Vagina (tissue), 2 donors: ENCODE measurements at regions not wholly inside any gene's neighbourhood (a gene's known extent, or its start where the extent isn't known, plus 50 kb on each side); places are given as distances from the start of the nearest gene placed in this dataset.

Source experiments
- POLR2A ChIP-seq, 2 donors: fragments of 450-650 bp; IDR thresholded peaks; one replicate each; pipeline ENCODE4 v1.6.1; 2017; ENCODE audit warnings: antibody characterized with exemption in 2 of 2, mild to moderate bottlenecking in 2 of 2, moderate library complexity in 2 of 2
- POLR2AphosphoS5 ChIP-seq, 2 donors: sonication (generic); formaldehyde crosslinking; IDR thresholded peaks; one replicate each; pipeline ENCODE4 v1.9.0; 2017; ENCODE audit warnings: antibody characterized with exemption in 2 of 2, mild to moderate bottlenecking in 2 of 2, low read depth in 1 of 2; ENCODE audit not compliant: insufficient read depth in 1 of 2
- TF ChIP-seq, protein P1 (sequence below), 3 experiments: fragments of 450-650 bp in 2 of 3; fragments of 200-600 bp in 1 of 3; sonication (generic) in 1 of 3; IDR thresholded peaks; one replicate each; pipeline ENCODE4 v1.5.1; 2017 to 2019; ENCODE audit warnings: antibody characterized with exemption in 3 of 3, mild to moderate bottlenecking in 2 of 3, moderate library complexity in 2 of 3

DNA sequence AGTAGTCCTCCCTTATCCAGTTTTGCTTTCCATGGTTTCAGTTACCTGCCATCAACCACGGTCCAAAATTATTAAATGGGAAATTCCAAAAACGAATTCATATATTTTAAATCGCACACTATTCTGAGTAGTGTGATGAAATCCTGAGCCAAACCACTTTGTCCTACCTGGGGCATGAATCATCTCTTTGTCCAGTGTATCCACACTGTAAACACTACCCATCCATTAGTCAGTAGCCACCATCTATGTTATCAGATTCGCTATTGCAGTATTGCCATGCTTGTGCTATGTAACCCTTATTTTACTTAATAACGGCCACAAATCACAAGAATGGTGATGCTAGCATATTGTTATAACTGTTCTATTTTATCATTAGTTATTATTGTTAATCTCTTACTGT, 704.6 kb downstream of the SMARCA1 start:
- TF ChIP-seq, protein P1, sequence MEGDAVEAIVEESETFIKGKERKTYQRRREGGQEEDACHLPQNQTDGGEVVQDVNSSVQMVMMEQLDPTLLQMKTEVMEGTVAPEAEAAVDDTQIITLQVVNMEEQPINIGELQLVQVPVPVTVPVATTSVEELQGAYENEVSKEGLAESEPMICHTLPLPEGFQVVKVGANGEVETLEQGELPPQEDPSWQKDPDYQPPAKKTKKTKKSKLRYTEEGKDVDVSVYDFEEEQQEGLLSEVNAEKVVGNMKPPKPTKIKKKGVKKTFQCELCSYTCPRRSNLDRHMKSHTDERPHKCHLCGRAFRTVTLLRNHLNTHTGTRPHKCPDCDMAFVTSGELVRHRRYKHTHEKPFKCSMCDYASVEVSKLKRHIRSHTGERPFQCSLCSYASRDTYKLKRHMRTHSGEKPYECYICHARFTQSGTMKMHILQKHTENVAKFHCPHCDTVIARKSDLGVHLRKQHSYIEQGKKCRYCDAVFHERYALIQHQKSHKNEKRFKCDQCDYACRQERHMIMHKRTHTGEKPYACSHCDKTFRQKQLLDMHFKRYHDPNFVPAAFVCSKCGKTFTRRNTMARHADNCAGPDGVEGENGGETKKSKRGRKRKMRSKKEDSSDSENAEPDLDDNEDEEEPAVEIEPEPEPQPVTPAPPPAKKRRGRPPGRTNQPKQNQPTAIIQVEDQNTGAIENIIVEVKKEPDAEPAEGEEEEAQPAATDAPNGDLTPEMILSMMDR (IDR thresholded peaks at IDR 0.05): no peak
- no peak for TF ChIP-seq POLR2AphosphoS5 (IDR thresholded peaks at IDR 0.05; ENCODE audit: insufficient read depth in 1 of 2, low read depth in 1 of 2)
- TF ChIP-seq POLR2A (IDR thresholded peaks at IDR 0.05): no peak
